Caco-2 (cell line): ENCODE measurements at regions not wholly inside any gene's neighbourhood (a gene's known extent, or its start where the extent isn't known, plus 50 kb on each side); places are given as distances from the start of the nearest gene placed in this dataset.

Source experiments
- BruUV-seq: library from RNA; stranded (reverse); fragments of 400-500 nt; replicated peaks from 2 replicates; lab custom pipeline; 2021; lab: Mats Ljungman, UMichigan
- CTCF ChIA-PET: fragments of 300-600 bp; sonication (Branson Sonifier 250); formaldehyde crosslinking; loops from one replicate; lab custom pipeline; 2022; ENCODE audit warnings: antibody characterized with exemption; lab: Charles Lee
- POLR2A ChIA-PET: fragments of 300-600 bp; sonication (Branson Sonifier 250); formaldehyde crosslinking; loops from one replicate; lab custom pipeline; 2022; ENCODE audit warnings: antibody characterized with exemption; lab: Charles Lee
- DNase-seq, 2 experiments: peaks; one replicate each; pipeline versions ENCODE4 v3.0.0 to v3.0.0-alpha.2; 2020 to 2022
- H3K27me3 ChIP-seq: replicated peaks from 2 replicates; pipeline ENCODE4 v1.6.0; 2011; ENCODE audit warnings: low read length; ENCODE audit not compliant: control insufficient read depth, insufficient read depth
- H3K36me3 ChIP-seq: 2 replicates; pipeline ENCODE4 v1.5.1; 2011; ENCODE audit warnings: low read length; ENCODE audit not compliant: control insufficient read depth, insufficient read depth
- H3K4me1 ChIP-seq: fragments of 250-450 bp; sonication (Bioruptor Pico); 2 replicates; pipeline ENCODE4 v1.5.1; 2020; ENCODE audit warnings: mild to moderate bottlenecking
- H3K4me3 ChIP-seq: 2 replicates; pipeline ENCODE4 v1.5.1; 2011; ENCODE audit warnings: low read depth, mild to moderate bottlenecking, control low read depth, low read length
- H3K9me3 ChIP-seq: fragments of 250-450 bp; sonication (Bioruptor Pico); 2 replicates; pipeline ENCODE4 v1.5.1; 2020; ENCODE audit warnings: mild to moderate bottlenecking, moderate library complexity
- H3K27ac Mint-ChIP-seq: one replicate; pipeline ENCODE4 v1.8.0; 2022; ENCODE audit warnings: mixed read lengths; ENCODE audit not compliant: unreplicated experiment
- H3K27me3 Mint-ChIP-seq: one replicate; pipeline ENCODE4 v1.8.0; 2022; ENCODE audit warnings: mixed read lengths; ENCODE audit not compliant: insufficient read depth, unreplicated experiment
- H3K36me3 Mint-ChIP-seq: one replicate; pipeline ENCODE4 v1.8.0; 2022; ENCODE audit warnings: mild to moderate bottlenecking, mixed read lengths; ENCODE audit not compliant: insufficient read depth, unreplicated experiment
- H3K4me1 Mint-ChIP-seq: one replicate; pipeline ENCODE4 v1.8.0; 2022; ENCODE audit warnings: low read depth, mixed read lengths; ENCODE audit not compliant: unreplicated experiment
- H3K4me3 Mint-ChIP-seq: one replicate; pipeline ENCODE4 v1.8.0; 2022; ENCODE audit warnings: mild to moderate bottlenecking, moderate library complexity, mixed read lengths; ENCODE audit not compliant: unreplicated experiment
- H3K9me3 Mint-ChIP-seq: one replicate; pipeline ENCODE4 v1.8.0; 2022; ENCODE audit warnings: mixed read lengths; ENCODE audit not compliant: unreplicated experiment
- CTCF ChIP-seq, 2 experiments: fragments of 200-600 bp in 1 of 2; IDR thresholded peaks; 1 replicate in 1 of 2; 2 replicates in 1 of 2; pipeline versions ENCODE4 v1.5.1 to v1.8.0; 2011 to 2022; ENCODE audit warnings: antibody characterized with exemption in 1 of 2, control low read depth in 1 of 2, inconsistent platforms in 1 of 2, low read depth in 1 of 2, low read length in 1 of 2, mild to moderate bottlenecking in 1 of 2, moderate library complexity in 1 of 2; ENCODE audit not compliant: insufficient read depth in 1 of 2, severe bottlenecking in 1 of 2, unreplicated experiment in 1 of 2
- intact Hi-C: fragments of 100-400 bp; cut with micrococcal nuclease; formaldehyde crosslinking; loops from one replicate; pipeline ENCODE4 v1.10.0; 2022; ENCODE audit not compliant: unreplicated experiment

GRCh38 chr5:67552773-67553172 lies 356.2 kb upstream of the CD180 start:
- Mint-ChIP-seq H3K27me3 (no peaks in the 10 kb centered on the region), H3K36me3 (no peaks in the 10 kb centered on the region), H3K4me1 (no peaks in the 10 kb centered on the region), H3K27ac (no peak overlapping the region), H3K9me3 (no peaks in the 10 kb centered on the region), H3K4me3 (no peak overlapping the region)
- no peak for TF ChIP-seq CTCF (IDR thresholded peaks at IDR 0.05; ENCODE audit: insufficient read depth in 1 of 2, low read depth in 1 of 2, low read length in 1 of 2, severe bottlenecking in 1 of 2, unreplicated experiment in 1 of 2)
- no peaks in the 10 kb centered on the region for H3K4me1 ChIP-seq
- DNase-seq: peak; percentile 1 to 50
- intact Hi-C loops: no loop called here
- no peak overlapping the region for H3K4me3 ChIP-seq
- POLR2A ChIA-PET: no interaction called here
- CTCF ChIA-PET: no interaction called here
- no peaks in the 10 kb centered on the region for H3K27me3 ChIP-seq
- H3K9me3 ChIP-seq: no peaks in the 10 kb centered on the region
- H3K36me3 ChIP-seq: no peaks in the 10 kb centered on the region
- no TSS peak for BruUV-seq

GRCh38 chr5:67549947-67550346 lies 353.3 kb upstream of the CD180 start:
- no peaks in the 10 kb centered on the region for H3K9me3 ChIP-seq
- Mint-ChIP-seq H3K27me3 (no peaks in the 10 kb centered on the region), H3K27ac (no peak overlapping the region), H3K9me3 (no peaks in the 10 kb centered on the region), H3K4me3 (no peak overlapping the region), H3K4me1 (no peaks in the 10 kb centered on the region), H3K36me3 (no peaks in the 10 kb centered on the region)
- BruUV-seq: no TSS peak
- intact Hi-C loops: no loop called here
- H3K36me3 ChIP-seq: no peaks in the 10 kb centered on the region
- no peak overlapping the region for H3K4me3 ChIP-seq
- H3K4me1 ChIP-seq: no peaks in the 10 kb centered on the region
- no peak for DNase-seq
- ChIA-PET CTCF (no interaction called here), POLR2A (no interaction called here)
- no peak for TF ChIP-seq CTCF (IDR thresholded peaks at IDR 0.05; ENCODE audit: insufficient read depth in 1 of 2, low read depth in 1 of 2, low read length in 1 of 2, severe bottlenecking in 1 of 2, unreplicated experiment in 1 of 2)
- H3K27me3 ChIP-seq: no peaks in the 10 kb centered on the region

- no peak for DNase-seq
Observed at GRCh38 chr5:67549296-67549618, 352.7 kb upstream of the CD180 start.

More at GRCh38 chr5:67549296-67549618, 352.7 kb upstream of the CD180 start:
- H3K27me3 Mint-ChIP-seq: no peaks in the 10 kb centered on the region
- H3K4me1 Mint-ChIP-seq: no peaks in the 10 kb centered on the region
- Histone ChIP-seq H3K36me3 (no peaks in the 10 kb centered on the region), H3K4me3 (no peak overlapping the region), H3K4me1 (no peaks in the 10 kb centered on the region), H3K27me3 (no peaks in the 10 kb centered on the region), H3K9me3 (no peaks in the 10 kb centered on the region)
- H3K36me3 Mint-ChIP-seq: no peaks in the 10 kb centered on the region
- intact Hi-C loops: no loop called here
- no peak overlapping the region for H3K27ac Mint-ChIP-seq
- POLR2A ChIA-PET: no interaction called here
- no TSS peak for BruUV-seq
- CTCF ChIA-PET: no interaction called here
- no peaks in the 10 kb centered on the region for H3K9me3 Mint-ChIP-seq
- no peak for TF ChIP-seq CTCF (IDR thresholded peaks at IDR 0.05; ENCODE audit: insufficient read depth in 1 of 2, low read depth in 1 of 2, low read length in 1 of 2, severe bottlenecking in 1 of 2, unreplicated experiment in 1 of 2)
- no peak overlapping the region for H3K4me3 Mint-ChIP-seq
